Activated gamma-delta T cell (primary cell): ENCODE measurements at regions not wholly inside any gene's neighbourhood (a gene's known extent, or its start where the extent isn't known, plus 50 kb on each side); places are given as distances from the start of the nearest gene placed in this dataset.

Experiments used
- DNase-seq: peaks from one replicate; lab custom pipeline; 2025; lab: John Stamatoyannopoulos, UW

- no peak for DNase-seq
Observed at GRCh38 chr21:19237608-19238007, 834.0 kb upstream of the TMPRSS15 start.

- no peak for DNase-seq
Observed at GRCh38 chr21:19239696-19240095, 836.1 kb upstream of the TMPRSS15 start.

- DNase-seq: no peak
Observed at GRCh38 chr21:19244502-19245187, 841.1 kb upstream of the TMPRSS15 start.

- no peak for DNase-seq
Observed at GRCh38 chr21:19245188-19245580, 841.6 kb upstream of the TMPRSS15 start.

- no peak for DNase-seq
Observed at GRCh38 chr21:19246018-19246417, 842.4 kb upstream of the TMPRSS15 start.

GRCh38 chr21:19256934-19257660 lies 853.5 kb upstream of the TMPRSS15 start:
- DNase-seq: no peak

GRCh38 chr21:19261731-19262376 lies 858.3 kb upstream of the TMPRSS15 start:
- DNase-seq: no peak

- no peak for DNase-seq
Observed at GRCh38 chr21:19266636-19267035, 863.1 kb upstream of the TMPRSS15 start.

GRCh38 chr21:19268686-19269085 lies 865.1 kb upstream of the TMPRSS15 start:
- no peak for DNase-seq

GRCh38 chr21:19275065-19275464 lies 871.5 kb upstream of the TMPRSS15 start:
- DNase-seq: no peak

GRCh38 chr21:19276665-19277064 lies 873.1 kb upstream of the TMPRSS15 start:
- DNase-seq: no peak

- DNase-seq: no peak
Observed at GRCh38 chr21:19286876-19287275, 883.3 kb upstream of the TMPRSS15 start.

GRCh38 chr21:19290328-19290727 lies 886.7 kb upstream of the TMPRSS15 start:
- no peak for DNase-seq

GRCh38 chr21:19320291-19320690 lies 916.7 kb upstream of the TMPRSS15 start:
- no peak for DNase-seq

- DNase-seq: no peak
Observed at GRCh38 chr21:19321688-19322087, 918.1 kb upstream of the TMPRSS15 start.

GRCh38 chr21:19322360-19322759 lies 918.8 kb upstream of the TMPRSS15 start:
- DNase-seq: no peak

- DNase-seq: no peak
Observed at GRCh38 chr21:19326531-19327319, 923.1 kb upstream of the TMPRSS15 start.

GRCh38 chr21:19328954-19329353 lies 925.4 kb upstream of the TMPRSS15 start:
- no peak for DNase-seq

GRCh38 chr21:19340303-19340702 lies 936.7 kb upstream of the TMPRSS15 start:
- no peak for DNase-seq

- DNase-seq: no peak
Observed at GRCh38 chr21:19340954-19341353, 937.4 kb upstream of the TMPRSS15 start.

- DNase-seq: no peak
Observed at GRCh38 chr21:19343711-19344110, 940.1 kb upstream of the TMPRSS15 start.

GRCh38 chr21:19350286-19350685 lies 946.7 kb upstream of the TMPRSS15 start:
- no peak for DNase-seq
